Aorta (tissue), 5 donors: ENCODE measurements at regions not wholly inside any gene's neighbourhood (a gene's known extent, or its start where the extent isn't known, plus 50 kb on each side); places are given as distances from the start of the nearest gene placed in this dataset.

Experiments
- ATAC-seq: fragments of 200-7000 bp; cut with Tn5 transposase; one replicate; pipeline ENCODE4 v1.9.1; 2022; ENCODE audit warnings: moderate library complexity; ENCODE audit not compliant: low FRiP score
- DNase-seq, 2 donors: peaks; one replicate each; pipeline ENCODE4 v3.0.0-alpha.2; 2020
- H3K27ac ChIP-seq, 2 donors: one replicate each; pipeline ENCODE4 v1.5.1; 2013; ENCODE audit warnings: low read length in 2 of 2, mild to moderate bottlenecking in 2 of 2, moderate library complexity in 2 of 2, control low read depth in 1 of 2, inconsistent platforms in 1 of 2, low read depth in 1 of 2
- H3K27me3 ChIP-seq, 2 donors: one replicate each; pipeline ENCODE4 v1.6.1; 2013; ENCODE audit warnings: control low read depth in 1 of 2, low read length in 1 of 2, mild to moderate bottlenecking in 1 of 2, moderate library complexity in 1 of 2; ENCODE audit not compliant: insufficient read depth in 2 of 2, control insufficient read depth in 1 of 2
- H3K36me3 ChIP-seq, 2 donors: one replicate each; pipeline ENCODE4 v1.6.1; 2013; ENCODE audit warnings: control low read depth in 1 of 2, low read length in 1 of 2, mild to moderate bottlenecking in 1 of 2; ENCODE audit not compliant: insufficient read depth in 2 of 2, control insufficient read depth in 1 of 2
- H3K4me1 ChIP-seq, 2 donors: one replicate each; pipeline ENCODE4 v1.6.1; 2013; ENCODE audit warnings: low read length in 2 of 2, control low read depth in 1 of 2, mild to moderate bottlenecking in 1 of 2, moderate library complexity in 1 of 2; ENCODE audit not compliant: insufficient read depth in 2 of 2, control insufficient read depth in 1 of 2
- H3K4me3 ChIP-seq, 2 donors: one replicate each; pipeline ENCODE4 v1.5.1; 2013; ENCODE audit warnings: low read length in 2 of 2, control low read depth in 1 of 2, mild to moderate bottlenecking in 1 of 2
- H3K9me3 ChIP-seq: one replicate; pipeline ENCODE4 v1.6.1; 2013; ENCODE audit warnings: mild to moderate bottlenecking, low read length; ENCODE audit not compliant: control insufficient read depth
- WGBS, 2 donors: extraction: QIAGEN DNeasy Blood & Tissue Kit; methylation state at CpG; one replicate each; pipeline ENCODE4 v1.1.7; 2013; 5-methylcytosine and 5-hydroxymethylcytosine counted together
- intact Hi-C, 2 donors: fragments of 100-400 bp; cut with DNase I; formaldehyde crosslinking; loops; one replicate each; pipeline versions ENCODE4 v1.14.2 to v1.15.0; 2022
- donor health status: healthy with polysubstance abuse.
- donor health status: Bipolar disorder and iron deficiency.
- donor health status: DM: no; HTN: no; CAD: no.
- donor health status: DM: no; HTN: no; CAD: no.
- donor health status: DM: yes; HTN: yes; CAD: no.

GRCh38 chr17:73694491-73694890, 50.2 kb upstream of the SDK2 start:
- H3K27ac ChIP-seq, result no peak overlapping the region
- no peaks in the 10 kb centered on the region for H3K36me3 ChIP-seq
- no peaks in the 10 kb centered on the region for H3K27me3 ChIP-seq
- DNase-seq, result no peak
- peaks cover 3% of the 10 kb centered on the region for H3K9me3 ChIP-seq
- no peak for ATAC-seq
- H3K4me1 ChIP-seq, result no peaks in the 10 kb centered on the region
- H3K4me3 ChIP-seq, result no peak overlapping the region
- intact Hi-C loops, result no loop called here
- 61 to 86% methylated on average over 2 of the region's 2 CpGs for WGBS, 2 donors

- Histone ChIP-seq H3K27me3 (no peaks in the 10 kb centered on the region), H3K27ac (no peak overlapping the region), H3K9me3 (peaks cover 3% of the 10 kb centered on the region), H3K4me1 (no peaks in the 10 kb centered on the region), H3K36me3 (no peaks in the 10 kb centered on the region), H3K4me3 (no peak overlapping the region)
- no peak for DNase-seq
- ATAC-seq, result no peak
- intact Hi-C loops, result no loop called here
- 62 to 67% methylated on average over 2 of the region's 2 CpGs for WGBS, 2 donors
Measured at GRCh38 chr17:73695035-73695738, 50.9 kb upstream of the SDK2 start.

- DNase-seq, result no peak
- Histone ChIP-seq H3K4me3 (no peak overlapping the region), H3K36me3 (no peaks in the 10 kb centered on the region), H3K9me3 (peaks cover 5% of the 10 kb centered on the region), H3K27ac (no peak overlapping the region), H3K4me1 (no peaks in the 10 kb centered on the region), H3K27me3 (no peaks in the 10 kb centered on the region)
- intact Hi-C loops, result no loop called here
- 90 to 92% methylated on average over 3 of the region's 3 CpGs for WGBS, 2 donors
- no peak for ATAC-seq
Measured at GRCh38 chr17:73696251-73696650, 52.0 kb upstream of the SDK2 start.

GRCh38 chr17:73697872-73698271, 53.6 kb upstream of the SDK2 start:
- DNase-seq (no peak), ATAC-seq (no peak)
- Histone ChIP-seq H3K27me3 (no peaks in the 10 kb centered on the region), H3K9me3 (peaks cover 5% of the 10 kb centered on the region), H3K4me1 (no peaks in the 10 kb centered on the region), H3K27ac (no peak overlapping the region), H3K4me3 (no peak overlapping the region), H3K36me3 (no peaks in the 10 kb centered on the region)
- WGBS, 2 donors, result 37 to 40% methylated on average over 5 of the region's 5 CpGs
- intact Hi-C loops, result no loop called here

GRCh38 chr17:73698966-73699365, 54.7 kb upstream of the SDK2 start:
- peaks cover 5% of the 10 kb centered on the region for H3K9me3 ChIP-seq
- ATAC-seq (no peak), DNase-seq (no peak)
- H3K27me3 ChIP-seq, result no peaks in the 10 kb centered on the region
- no peaks in the 10 kb centered on the region for H3K4me1 ChIP-seq
- intact Hi-C loops, result no loop called here
- 67 to 70% methylated on average over 5 of the region's 5 CpGs for WGBS, 2 donors
- H3K27ac ChIP-seq, result no peak overlapping the region
- H3K4me3 ChIP-seq, result no peak overlapping the region
- no peaks in the 10 kb centered on the region for H3K36me3 ChIP-seq

GRCh38 chr17:73701701-73702100, 57.5 kb upstream of the SDK2 start:
- intact Hi-C loops, result loop anchor here in 1 of 2 donors (10.0 kb wide), 1 partner anchor 97 kb away; no protein-coding TSS in a partner anchor
- H3K9me3 ChIP-seq, result peaks cover 2% of the 10 kb centered on the region
- 77 to 82% methylated on average over 8 of the region's 8 CpGs for WGBS, 2 donors
- no peak overlapping the region for H3K27ac ChIP-seq
- no peaks in the 10 kb centered on the region for H3K27me3 ChIP-seq
- H3K36me3 ChIP-seq, result no peaks in the 10 kb centered on the region
- ATAC-seq, result no peak
- no peak for DNase-seq
- no peaks in the 10 kb centered on the region for H3K4me1 ChIP-seq
- no peak overlapping the region for H3K4me3 ChIP-seq

GRCh38 chr17:73703192-73703591, 58.9 kb upstream of the SDK2 start:
- intact Hi-C loops, result loop anchor here in 1 of 2 donors (10.0 kb wide), 1 partner anchor 98 kb away; no protein-coding TSS in a partner anchor
- H3K27me3 ChIP-seq, result no peaks in the 10 kb centered on the region
- H3K4me3 ChIP-seq, result no peak overlapping the region
- H3K36me3 ChIP-seq, result no peaks in the 10 kb centered on the region
- DNase-seq (no peak), ATAC-seq (no peak)
- no peak overlapping the region for H3K27ac ChIP-seq
- peaks cover 2% of the 10 kb centered on the region for H3K9me3 ChIP-seq
- WGBS, 2 donors, result 53 to 57% methylated on average over 5 of the region's 5 CpGs
- no peaks in the 10 kb centered on the region for H3K4me1 ChIP-seq

- WGBS, 2 donors, result 63 to 64% methylated on average over 2 of the region's 2 CpGs
- intact Hi-C loops, result loop anchor here in 1 of 2 donors (10.0 kb wide), 1 partner anchor 99 kb away; no protein-coding TSS in a partner anchor
Measured at GRCh38 chr17:73703917-73704316, 59.7 kb upstream of the SDK2 start.

GRCh38 chr17:73705594-73705993, 61.3 kb upstream of the SDK2 start:
- ATAC-seq, result no peak
- 37 to 43% methylated on average over 7 of the region's 7 CpGs for WGBS, 2 donors
- H3K27me3 ChIP-seq, result no peaks in the 10 kb centered on the region
- H3K27ac ChIP-seq, result no peak overlapping the region
- intact Hi-C loops, result loop anchor here in 1 of 2 donors (10.0 kb wide), 1 partner anchor 101 kb away; no protein-coding TSS in a partner anchor
- no peaks in the 10 kb centered on the region for H3K36me3 ChIP-seq
- no peak overlapping the region for H3K4me3 ChIP-seq
- no peak for DNase-seq
- H3K4me1 ChIP-seq, result no peaks in the 10 kb centered on the region
- peaks cover 2% of the 10 kb centered on the region for H3K9me3 ChIP-seq

More at GRCh38 chr17:73703917-73704316, 59.7 kb upstream of the SDK2 start:
- no peaks in the 10 kb centered on the region for H3K4me1 ChIP-seq
- ATAC-seq (no peak), DNase-seq (no peak)
- H3K9me3 ChIP-seq, result peaks cover 2% of the 10 kb centered on the region
- H3K27ac ChIP-seq, result no peak overlapping the region
- no peaks in the 10 kb centered on the region for H3K27me3 ChIP-seq
- H3K4me3 ChIP-seq, result no peak overlapping the region
- no peaks in the 10 kb centered on the region for H3K36me3 ChIP-seq
